Mesenchymal stem cell (in vitro differentiated cells and primary cell): ENCODE measurements at regions not wholly inside any gene's neighbourhood (a gene's known extent, or its start where the extent isn't known, plus 50 kb on each side); places are given as distances from the start of the nearest gene placed in this dataset. TPM values are rescaled to one million over a fixed set of nuclear protein-coding genes. Genes with fewer than 3 reads are reported as not detected.
"Not testable (repeated sequence)": the region's sequence is repeated elsewhere in the genome, so short reads cannot be mapped to it uniquely, and the experiment has no call there.

Experiments used
- DNase-seq: peaks from one replicate; pipeline ENCODE4 v3.0.0-alpha.2; 2013
- H2AFZ ChIP-seq: one replicate; pipeline ENCODE4 v1.6.1; 2013; ENCODE audit warnings: low read depth, mild to moderate bottlenecking, control low read depth, inconsistent platforms, low read length, moderate library complexity
- H2AK5ac ChIP-seq: 2 replicates; pipeline ENCODE4 v1.6.1; 2013; ENCODE audit warnings: low read length, moderate library complexity, mild to moderate bottlenecking, inconsistent platforms; ENCODE audit not compliant: severe bottlenecking
- H2BK120ac ChIP-seq: one replicate; pipeline ENCODE4 v1.6.1; 2013; ENCODE audit warnings: low read depth, mild to moderate bottlenecking, inconsistent platforms, low read length, moderate library complexity
- H2BK12ac ChIP-seq, 2 experiments: one replicate each; pipeline ENCODE4 v1.6.1; 2013; ENCODE audit warnings: inconsistent platforms in 2 of 2, low read length in 2 of 2, mild to moderate bottlenecking in 2 of 2, moderate library complexity in 2 of 2, control low read depth in 1 of 2
- H2BK15ac ChIP-seq: one replicate; pipeline ENCODE4 v1.6.1; 2013; ENCODE audit warnings: mild to moderate bottlenecking, low read depth, inconsistent platforms; ENCODE audit not compliant: poor library complexity, severe bottlenecking
- H2BK5ac ChIP-seq: 2 replicates; pipeline ENCODE4 v1.6.1; 2013; ENCODE audit warnings: low read depth, mild to moderate bottlenecking, low read length, control low read depth, inconsistent platforms; ENCODE audit not compliant: poor library complexity, severe bottlenecking
- H3K14ac ChIP-seq, 2 experiments: one replicate each; pipeline ENCODE4 v1.6.1; 2013; ENCODE audit warnings: inconsistent platforms in 2 of 2, low read length in 2 of 2, control low read depth in 1 of 2, mild to moderate bottlenecking in 1 of 2, moderate library complexity in 1 of 2
- H3K18ac ChIP-seq, 2 experiments: one replicate each; pipeline ENCODE4 v1.6.1; 2013; ENCODE audit warnings: inconsistent platforms in 2 of 2, low read length in 2 of 2, control low read depth in 1 of 2, low read depth in 1 of 2, mild to moderate bottlenecking in 1 of 2
- H3K23ac ChIP-seq, 2 experiments: one replicate each; pipeline ENCODE4 v1.6.1; 2013; ENCODE audit warnings: inconsistent platforms in 2 of 2, low read length in 2 of 2, mild to moderate bottlenecking in 2 of 2, moderate library complexity in 2 of 2, control low read depth in 1 of 2
- H3K27ac ChIP-seq: 2 replicates; pipeline ENCODE4 v1.5.1; 2013; ENCODE audit warnings: mild to moderate bottlenecking, moderate library complexity, low read length, control low read depth, inconsistent platforms; ENCODE audit not compliant: poor library complexity, severe bottlenecking
- H3K27me3 ChIP-seq, 2 experiments: 2 replicates each; pipeline versions ENCODE4 v1.6.1 to v1.7.0; 2013; ENCODE audit warnings: low read length in 2 of 2, mild to moderate bottlenecking in 2 of 2, moderate library complexity in 2 of 2, control low read depth in 1 of 2, inconsistent platforms in 1 of 2; ENCODE audit not compliant: control insufficient read depth in 1 of 2, insufficient read depth in 1 of 2
- H3K36me3 ChIP-seq, 2 experiments: 2 replicates each; pipeline versions ENCODE4 v1.6.1 to v1.7.0; 2013; ENCODE audit warnings: low read length in 2 of 2, control low read depth in 1 of 2, inconsistent platforms in 1 of 2, low read depth in 1 of 2, mild to moderate bottlenecking in 1 of 2; ENCODE audit not compliant: insufficient read depth in 2 of 2, control insufficient read depth in 1 of 2
- H3K4ac ChIP-seq, 2 experiments: one replicate each; pipeline ENCODE4 v1.6.1; 2013; ENCODE audit warnings: inconsistent platforms in 2 of 2, low read length in 2 of 2, mild to moderate bottlenecking in 2 of 2, moderate library complexity in 2 of 2, control low read depth in 1 of 2, low read depth in 1 of 2
- H3K4me1 ChIP-seq: 2 replicates; pipeline ENCODE4 v1.6.1; 2013; ENCODE audit warnings: low read depth, low read length, control low read depth; ENCODE audit not compliant: control insufficient read depth, insufficient read depth
- H3K4me2 ChIP-seq: 2 replicates; pipeline ENCODE4 v1.6.1; 2013; ENCODE audit warnings: low read length, mild to moderate bottlenecking, inconsistent platforms; ENCODE audit not compliant: poor library complexity, severe bottlenecking
- H3K4me3 ChIP-seq, 2 experiments: 2 replicates each; pipeline versions ENCODE4 v1.5.1 to v1.7.0; 2013; ENCODE audit warnings: low read length in 2 of 2, mild to moderate bottlenecking in 2 of 2, control low read depth in 1 of 2, low read depth in 1 of 2; ENCODE audit not compliant: insufficient read depth in 1 of 2
- H3K79me1 ChIP-seq: replicated peaks from 2 replicates; pipeline ENCODE4 v1.6.1; 2013; ENCODE audit warnings: mild to moderate bottlenecking, control low read depth, low read length, inconsistent platforms; ENCODE audit not compliant: poor library complexity, severe bottlenecking
- H3K9ac ChIP-seq: 2 replicates; pipeline ENCODE4 v1.7.0; 2013; ENCODE audit warnings: mild to moderate bottlenecking, low read length, moderate library complexity
- H3K9me3 ChIP-seq: 2 replicates; pipeline ENCODE4 v1.7.0; 2013; ENCODE audit warnings: mild to moderate bottlenecking, low read length; ENCODE audit not compliant: control insufficient read depth
- H4K8ac ChIP-seq: one replicate; pipeline ENCODE4 v1.6.1; 2013; ENCODE audit warnings: inconsistent platforms, mild to moderate bottlenecking, low read length, moderate library complexity
- H4K91ac ChIP-seq: one replicate; pipeline ENCODE4 v1.6.1; 2013; ENCODE audit warnings: mild to moderate bottlenecking, low read length, inconsistent platforms
- WGBS: methylation state at CpG from one replicate; pipeline ENCODE4 v1.1.7; 2013; ENCODE audit warnings: mixed read lengths; 5-methylcytosine and 5-hydroxymethylcytosine counted together
- small RNA-seq: library from polyadenylated mRNA; stranded (forward); fragments of <200 nt; extraction: miRNeasy Mini kit (QIAGEN cat#:217004); gene quantifications from one replicate; pipeline ENCODE3, GENCODE V24; 2013; ENCODE audit warnings: low read depth

- not testable (repeated sequence) for H4K8ac ChIP-seq, H3K4me3 ChIP-seq, H2AK5ac ChIP-seq, H2BK15ac ChIP-seq, H4K91ac ChIP-seq, DNase-seq, H2BK5ac ChIP-seq, H3K79me1 ChIP-seq, H3K27ac ChIP-seq, H3K23ac ChIP-seq, H2BK12ac ChIP-seq, H3K14ac ChIP-seq, H3K4me2 ChIP-seq, H3K4me1 ChIP-seq, H3K27me3 ChIP-seq, H3K9ac ChIP-seq, H2BK120ac ChIP-seq, H2AFZ ChIP-seq, H3K4ac ChIP-seq, H3K18ac ChIP-seq, H3K36me3 ChIP-seq
- WGBS: 86% methylated on average over 6 of the region's 7 CpGs
- peaks cover 94% of the 10 kb centered on the region for H3K9me3 ChIP-seq
These were observed 61.4 kb upstream of the ZNF98 start for GRCh38 chr19:22483514-22483913.

- Histone ChIP-seq H3K23ac (no peak overlapping the region), H2AFZ (no peak overlapping the region), H4K91ac (no peak overlapping the region), H2BK15ac (no peak overlapping the region), H3K4me3 (peak overlapping the region in 1 of 2 experiments; percentile 53), H3K18ac (no peak overlapping the region), H3K4me1 (no peaks in the 10 kb centered on the region), H2BK5ac (no peak overlapping the region), H2BK120ac (no peak overlapping the region), H3K4ac (no peak overlapping the region), H2BK12ac (no peak overlapping the region), H3K9ac (no peak overlapping the region), H4K8ac (no peak overlapping the region), H2AK5ac (no peak overlapping the region), H3K14ac (no peak overlapping the region), H3K9me3 (peaks cover 96% of the 10 kb centered on the region), H3K27me3 (no peaks in the 10 kb centered on the region), H3K79me1 (no peaks in the 10 kb centered on the region), H3K36me3 (no peaks in the 10 kb centered on the region), H3K27ac (no peak overlapping the region), H3K4me2 (no peak overlapping the region)
- no peak for DNase-seq
- 71% methylated on average over 2 of the region's 2 CpGs for WGBS
These were observed 50.1 kb upstream of the ZNF98 start for GRCh38 chr19:22472180-22472637.

Small RNAs in the stretch of these regions (small RNA-seq; reads per million reads assigned to genes)
- gene AC004004.1: not detected
